ENCODE measurements at regions not wholly inside any gene's neighbourhood (a gene's known extent, or its start where the extent isn't known, plus 50 kb on each side); places are given as distances from the start of the nearest gene placed in this dataset.

DNA sequence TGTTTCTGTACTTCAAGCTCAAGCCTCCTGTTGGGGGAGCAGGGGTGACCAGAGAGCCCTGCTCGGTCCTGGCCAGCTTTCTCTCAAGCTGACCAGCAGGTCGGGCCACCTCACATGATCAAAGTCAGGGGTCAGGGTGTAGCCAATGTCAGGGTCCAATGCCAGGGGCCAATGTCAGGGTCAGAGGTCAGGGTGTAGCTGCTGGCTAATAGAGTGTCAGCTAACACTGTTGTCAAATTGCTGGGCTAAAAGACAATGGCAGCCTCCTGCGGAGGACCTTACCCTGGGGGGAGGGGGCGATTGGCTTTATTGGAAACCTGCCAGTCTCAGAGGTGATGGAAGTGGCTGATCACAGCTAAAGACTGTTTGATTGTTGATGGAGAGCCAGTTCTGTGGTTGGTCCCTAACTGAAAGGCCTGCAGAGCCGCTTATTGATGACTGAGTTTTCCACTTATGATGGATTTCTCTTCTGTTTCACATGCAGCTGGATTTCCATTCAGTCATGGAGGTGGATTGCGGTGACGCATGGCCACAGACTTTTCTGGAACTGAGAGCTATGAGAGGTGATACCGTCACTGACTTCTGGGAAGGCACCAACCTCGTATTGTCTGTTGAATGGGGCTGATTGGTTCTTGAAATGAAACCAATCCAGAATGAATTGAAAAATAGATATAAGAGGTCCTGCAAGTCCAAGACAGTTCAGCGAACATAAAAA, 97.4 kb upstream of the ZFHX3 start:
- DNase-seq: peak; percentile 46
- Histone ChIP-seq H3K4me3 (ENCODE audit: insufficient read depth, low read depth, low read length) (no peak overlapping the region), H3K27me3 (ENCODE audit: control insufficient read depth, insufficient read depth, low read length) (no peaks in the 10 kb centered on the region), H3K36me3 (replicated peaks; ENCODE audit: control insufficient read depth, insufficient read depth, low read length) (no peaks in the 10 kb centered on the region)

GRCh38 chr16:73143576-73144422, 95.9 kb upstream of the ZFHX3 start:
- DNase-seq: no peak
- no peaks in the 10 kb centered on the region for H3K27me3 ChIP-seq (ENCODE audit: control insufficient read depth, insufficient read depth, low read length)
- H3K36me3 ChIP-seq (replicated peaks; ENCODE audit: control insufficient read depth, insufficient read depth, low read length): no peaks in the 10 kb centered on the region
- H3K4me3 ChIP-seq (ENCODE audit: insufficient read depth, low read depth, low read length): no peak overlapping the region

DNA sequence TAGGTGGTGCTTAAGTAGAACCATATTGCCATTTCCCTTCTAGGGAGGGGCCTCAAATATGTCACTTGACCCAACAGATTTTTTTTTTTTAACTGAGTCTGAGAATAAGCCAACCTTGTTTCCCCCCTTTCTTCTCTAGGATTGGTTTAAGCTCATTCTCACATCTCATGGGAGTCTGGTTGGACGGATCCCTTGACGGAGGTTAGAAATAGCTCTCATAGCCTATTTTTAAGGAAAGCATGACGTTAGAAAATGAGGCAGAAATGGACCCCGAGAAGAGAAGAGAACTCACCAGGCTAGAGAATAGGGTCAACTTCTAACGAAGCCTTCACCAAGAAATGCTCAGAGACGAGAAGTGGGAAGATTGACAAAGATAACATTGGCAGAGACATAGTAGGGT, 95.1 kb upstream of the ZFHX3 start:
- H3K4me3 ChIP-seq (ENCODE audit: insufficient read depth, low read depth, low read length): no peak overlapping the region
- H3K36me3 ChIP-seq (replicated peaks; ENCODE audit: control insufficient read depth, insufficient read depth, low read length): no peaks in the 10 kb centered on the region
- DNase-seq: no peak
- H3K27me3 ChIP-seq (ENCODE audit: control insufficient read depth, insufficient read depth, low read length): no peaks in the 10 kb centered on the region

DNA sequence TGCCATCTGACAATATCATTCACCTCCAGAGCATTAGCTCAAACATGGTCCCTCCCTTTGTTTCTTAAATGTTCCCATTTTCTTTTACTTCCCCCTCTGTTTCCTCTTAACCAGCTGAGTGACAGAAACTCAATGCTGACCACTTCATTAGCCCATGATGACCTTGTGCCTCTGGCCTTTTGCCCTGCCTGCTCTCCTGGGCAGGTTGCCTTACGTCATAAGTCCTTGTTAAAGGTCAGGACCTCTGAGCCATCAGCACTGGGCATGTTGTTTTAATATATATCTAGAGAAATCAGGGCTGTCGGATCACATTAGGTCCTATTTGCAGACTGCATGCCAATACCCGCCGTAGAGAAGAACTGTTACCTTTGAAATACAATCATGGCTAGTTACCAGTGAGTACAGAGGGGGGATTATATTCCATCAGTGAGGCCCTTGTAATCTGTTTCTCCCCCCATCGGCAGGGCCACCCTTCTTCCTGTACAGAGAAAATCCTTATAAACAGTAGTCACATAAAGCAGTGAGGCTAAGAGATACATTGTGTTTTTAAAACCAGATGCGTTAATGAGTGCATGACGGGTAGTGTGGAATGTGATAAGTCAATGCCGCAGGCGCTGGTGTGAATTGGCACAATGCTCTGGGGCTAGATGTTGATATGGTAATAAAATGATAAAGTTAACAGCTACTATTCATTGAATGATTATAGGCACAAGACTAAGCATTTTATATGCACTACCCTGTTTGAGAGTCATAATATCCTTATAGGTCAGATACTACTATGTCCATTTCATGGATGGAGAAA, 94.3 kb upstream of the ZFHX3 start:
- no peaks in the 10 kb centered on the region for H3K27me3 ChIP-seq (ENCODE audit: control insufficient read depth, insufficient read depth, low read length)
- no peak for DNase-seq
- no peaks in the 10 kb centered on the region for H3K36me3 ChIP-seq (replicated peaks; ENCODE audit: control insufficient read depth, insufficient read depth, low read length)
- H3K4me3 ChIP-seq (ENCODE audit: insufficient read depth, low read depth, low read length): no peak overlapping the region

DNA sequence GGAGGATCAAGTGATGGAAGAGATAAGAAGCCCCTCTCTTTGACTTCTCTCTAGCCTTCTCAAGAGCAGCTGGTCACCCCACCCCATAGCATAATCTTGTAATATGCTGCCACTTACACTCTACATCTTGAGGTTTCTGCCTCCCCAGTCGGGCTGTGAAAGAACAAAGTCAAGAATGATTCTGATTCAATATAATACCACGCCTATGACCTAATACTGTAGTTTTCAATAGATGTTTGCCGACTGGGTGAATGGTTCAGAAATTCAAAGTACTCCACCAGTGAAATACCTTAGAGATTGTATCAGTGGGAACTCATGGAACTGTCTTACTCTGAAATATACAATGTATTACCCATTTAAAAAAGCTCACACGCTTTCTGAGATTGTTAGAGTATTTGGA, 93.0 kb upstream of the ZFHX3 start:
- Histone ChIP-seq H3K27me3 (ENCODE audit: control insufficient read depth, insufficient read depth, low read length) (no peaks in the 10 kb centered on the region), H3K36me3 (replicated peaks; ENCODE audit: control insufficient read depth, insufficient read depth, low read length) (no peaks in the 10 kb centered on the region), H3K4me3 (ENCODE audit: insufficient read depth, low read depth, low read length) (no peak overlapping the region)
- DNase-seq: no peak

DNA sequence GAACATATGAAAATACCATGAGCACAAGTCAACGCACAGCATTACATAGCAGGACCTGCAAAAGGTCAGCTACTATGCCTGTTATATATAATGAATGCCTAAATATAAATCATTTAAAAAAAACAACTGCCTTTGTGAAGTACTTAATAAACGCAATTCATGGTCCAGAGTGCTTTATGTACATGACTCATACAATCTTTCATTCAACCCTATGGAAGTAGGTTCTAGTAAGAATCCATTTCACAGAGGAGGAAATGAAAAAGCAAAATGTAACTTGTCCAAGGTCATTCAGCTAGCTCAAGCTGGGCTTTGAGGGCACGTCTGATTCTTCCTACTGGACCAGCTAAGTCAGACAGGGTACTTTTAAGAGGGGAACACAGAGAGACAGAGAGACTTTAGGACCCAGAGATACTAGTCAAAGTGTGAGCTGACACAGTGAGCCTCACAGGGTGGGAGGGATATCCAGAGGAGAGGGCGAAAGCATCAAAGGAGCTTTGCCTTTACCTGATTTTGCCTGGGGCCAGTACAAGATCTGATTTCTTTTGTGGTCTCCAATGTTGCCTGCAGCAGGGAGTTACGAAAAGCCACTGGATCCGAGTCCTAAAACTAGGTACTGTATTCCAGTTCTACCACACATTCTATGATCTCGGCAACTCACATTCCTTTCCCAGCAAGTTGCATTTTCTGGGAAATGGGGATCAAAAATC, 83.4 kb upstream of the ZFHX3 start:
- no peaks in the 10 kb centered on the region for H3K36me3 ChIP-seq (replicated peaks; ENCODE audit: control insufficient read depth, insufficient read depth, low read length)
- no peak overlapping the region for H3K4me3 ChIP-seq (ENCODE audit: insufficient read depth, low read depth, low read length)
- no peak for DNase-seq
- no peaks in the 10 kb centered on the region for H3K27me3 ChIP-seq (ENCODE audit: control insufficient read depth, insufficient read depth, low read length)

DNA sequence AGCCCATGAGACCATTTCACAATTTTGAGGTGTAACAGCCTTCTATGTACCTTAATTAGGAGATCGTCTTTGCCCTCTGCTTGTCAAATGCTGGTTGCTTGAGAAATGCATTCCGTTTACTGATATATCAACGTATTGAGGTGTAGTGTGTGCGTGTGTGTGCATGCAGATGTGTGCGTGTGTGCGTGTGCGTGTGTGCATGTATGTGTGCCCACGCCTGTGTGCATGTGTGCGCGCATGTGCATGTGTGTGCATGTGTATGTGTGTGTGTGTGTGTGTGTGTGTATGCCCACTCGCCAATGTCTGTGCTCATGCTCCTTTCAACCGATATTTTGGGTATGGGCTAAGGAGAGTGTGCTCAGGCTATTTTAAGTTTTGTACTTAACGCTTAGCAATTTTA, 81.5 kb upstream of the ZFHX3 start:
- no peaks in the 10 kb centered on the region for H3K27me3 ChIP-seq (ENCODE audit: control insufficient read depth, insufficient read depth, low read length)
- H3K4me3 ChIP-seq (ENCODE audit: insufficient read depth, low read depth, low read length): no peak overlapping the region
- no peaks in the 10 kb centered on the region for H3K36me3 ChIP-seq (replicated peaks; ENCODE audit: control insufficient read depth, insufficient read depth, low read length)
- no peak for DNase-seq

DNA sequence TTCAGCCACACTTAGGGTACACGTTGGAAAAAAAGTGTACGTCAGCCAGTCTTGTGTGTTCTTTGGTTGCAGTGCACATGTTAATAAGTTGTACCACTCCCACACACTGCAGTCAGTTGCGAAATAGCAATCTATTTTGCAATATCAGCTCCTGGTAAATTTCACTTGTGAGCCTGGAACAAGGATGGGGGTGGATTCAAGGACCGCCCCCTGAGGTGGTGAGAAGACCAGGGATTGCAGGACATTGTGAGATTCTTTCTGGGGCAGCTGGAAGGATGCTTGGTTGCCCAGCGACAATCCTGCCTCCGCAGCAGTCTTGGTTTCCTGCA, 78.6 kb upstream of the ZFHX3 start:
- Histone ChIP-seq H3K36me3 (replicated peaks; ENCODE audit: control insufficient read depth, insufficient read depth, low read length) (no peaks in the 10 kb centered on the region), H3K4me3 (ENCODE audit: insufficient read depth, low read depth, low read length) (no peak overlapping the region), H3K27me3 (ENCODE audit: control insufficient read depth, insufficient read depth, low read length) (no peaks in the 10 kb centered on the region)
- DNase-seq: no peak

DNA sequence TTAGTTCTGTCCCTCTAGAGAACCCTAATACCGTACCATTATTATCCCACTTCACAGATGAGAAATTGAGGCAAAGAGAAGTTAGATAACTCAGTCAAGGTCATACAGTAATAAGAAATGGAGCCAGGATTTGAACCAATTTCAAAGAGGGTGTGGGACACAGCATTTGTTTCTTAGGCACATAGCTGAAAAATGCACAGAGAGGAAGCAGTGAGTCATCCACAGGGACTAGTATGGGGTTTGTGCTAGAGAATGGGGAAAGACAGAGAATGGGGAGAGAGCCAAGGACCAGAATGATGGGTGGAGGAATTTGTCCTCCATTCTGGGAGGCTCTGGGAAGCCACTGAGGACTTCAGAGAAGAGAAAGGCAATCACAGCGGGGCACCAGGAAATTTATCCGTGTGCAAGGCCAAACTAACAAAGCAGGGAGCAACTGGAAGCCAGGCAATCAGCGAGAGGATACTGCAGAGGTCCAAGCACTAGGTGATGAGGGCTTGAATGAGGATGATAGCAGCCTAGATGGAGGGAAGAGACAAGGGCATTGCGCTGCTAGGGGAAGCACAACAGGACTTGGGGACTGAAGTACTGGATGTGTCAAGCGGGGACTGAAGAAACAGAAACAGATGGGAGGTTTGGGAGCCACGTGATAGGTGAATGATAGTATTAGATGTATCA, 78.1 kb upstream of the ZFHX3 start:
- Histone ChIP-seq H3K4me3 (ENCODE audit: insufficient read depth, low read depth, low read length) (no peak overlapping the region), H3K27me3 (ENCODE audit: control insufficient read depth, insufficient read depth, low read length) (no peaks in the 10 kb centered on the region), H3K36me3 (replicated peaks; ENCODE audit: control insufficient read depth, insufficient read depth, low read length) (no peaks in the 10 kb centered on the region)
- DNase-seq: no peak

DNA sequence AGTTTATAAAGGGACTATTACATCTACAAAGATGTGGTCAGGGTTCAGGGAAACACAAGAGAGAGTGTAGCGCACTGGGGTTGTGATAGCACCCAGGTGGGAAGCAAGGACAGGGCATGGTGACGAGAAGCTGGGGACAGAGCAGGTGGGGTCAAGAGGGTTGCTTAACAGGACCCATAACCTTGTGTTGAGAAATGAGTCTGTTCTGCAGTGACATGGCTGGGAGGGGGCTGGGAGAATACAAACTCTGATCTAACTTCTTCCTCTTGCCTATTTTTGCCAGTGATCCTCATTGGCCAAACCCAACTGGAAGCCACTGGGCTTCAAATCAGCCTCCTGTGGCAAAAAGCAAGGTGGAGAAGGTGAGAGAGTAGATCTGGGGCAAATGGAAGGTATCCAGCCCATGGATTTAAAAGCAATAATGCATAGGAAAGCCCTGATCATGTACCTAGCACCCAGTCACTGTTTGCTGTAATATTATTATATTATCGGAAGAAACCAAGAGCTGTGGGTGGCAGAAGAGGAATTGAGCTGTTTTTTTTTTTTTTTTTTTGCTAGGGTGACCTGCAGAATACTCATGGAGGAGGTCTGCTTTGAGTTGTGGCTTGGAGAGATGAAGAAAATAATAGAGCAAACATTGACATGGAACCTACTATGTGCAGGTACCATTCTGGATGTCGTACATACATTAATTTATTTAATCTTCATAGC, 76.9 kb upstream of the ZFHX3 start:
- Histone ChIP-seq H3K36me3 (replicated peaks; ENCODE audit: control insufficient read depth, insufficient read depth, low read length) (no peaks in the 10 kb centered on the region), H3K4me3 (ENCODE audit: insufficient read depth, low read depth, low read length) (no peak overlapping the region)
- DNase-seq: no peak

GRCh38 chr16:73124097-73124652, 76.2 kb upstream of the ZFHX3 start:
- Histone ChIP-seq H3K4me3 (ENCODE audit: insufficient read depth, low read depth, low read length) (no peak overlapping the region), H3K36me3 (replicated peaks; ENCODE audit: control insufficient read depth, insufficient read depth, low read length) (no peaks in the 10 kb centered on the region), H3K27me3 (ENCODE audit: control insufficient read depth, insufficient read depth, low read length) (no peaks in the 10 kb centered on the region)
- no peak for DNase-seq

More for the DNA sequence above, 76.9 kb upstream of the ZFHX3 start:
- H3K27me3 ChIP-seq (ENCODE audit: control insufficient read depth, insufficient read depth, low read length): no peaks in the 10 kb centered on the region

DNA sequence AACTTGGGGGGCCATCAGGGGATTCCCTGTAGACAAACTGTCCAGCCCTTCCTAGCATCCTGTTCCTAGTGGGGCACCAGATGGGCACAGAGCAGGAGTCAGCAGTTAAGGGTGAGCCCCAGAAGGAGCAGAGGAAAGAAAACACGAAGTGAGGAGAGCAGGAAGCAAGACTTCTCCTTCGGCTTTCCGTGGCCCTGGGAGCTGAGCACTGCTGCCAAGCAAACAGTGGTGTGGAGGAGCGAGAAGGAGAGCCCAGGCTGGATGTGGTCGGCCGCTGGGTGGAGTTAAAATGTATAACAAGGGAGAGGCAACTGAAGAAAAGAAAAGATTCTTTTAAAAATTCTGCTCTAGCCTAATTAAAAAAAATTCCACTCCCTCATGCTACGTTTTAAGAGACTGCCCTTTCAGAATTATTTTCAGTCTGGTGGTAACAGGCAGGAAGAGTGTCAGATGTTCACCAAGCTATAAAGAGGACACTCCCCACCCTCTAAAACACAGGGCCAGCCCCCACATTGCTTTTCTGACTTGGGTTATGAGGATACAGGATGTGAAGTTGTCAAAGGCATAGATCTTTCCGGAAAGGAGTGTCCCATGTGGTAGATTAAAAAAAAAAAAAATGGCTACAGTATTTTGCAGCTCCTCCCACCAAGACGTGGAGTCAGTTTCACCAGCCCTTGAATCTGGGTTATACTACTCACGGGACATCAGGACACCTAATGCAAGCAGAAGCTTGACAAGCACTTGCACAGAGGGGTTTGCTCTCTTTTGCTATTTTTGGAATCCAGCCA, 74.9 kb upstream of the ZFHX3 start:
- DNase-seq: no peak
- Histone ChIP-seq H3K4me3 (ENCODE audit: insufficient read depth, low read depth, low read length) (no peak overlapping the region), H3K27me3 (ENCODE audit: control insufficient read depth, insufficient read depth, low read length) (no peaks in the 10 kb centered on the region), H3K36me3 (replicated peaks; ENCODE audit: control insufficient read depth, insufficient read depth, low read length) (no peaks in the 10 kb centered on the region)

DNA sequence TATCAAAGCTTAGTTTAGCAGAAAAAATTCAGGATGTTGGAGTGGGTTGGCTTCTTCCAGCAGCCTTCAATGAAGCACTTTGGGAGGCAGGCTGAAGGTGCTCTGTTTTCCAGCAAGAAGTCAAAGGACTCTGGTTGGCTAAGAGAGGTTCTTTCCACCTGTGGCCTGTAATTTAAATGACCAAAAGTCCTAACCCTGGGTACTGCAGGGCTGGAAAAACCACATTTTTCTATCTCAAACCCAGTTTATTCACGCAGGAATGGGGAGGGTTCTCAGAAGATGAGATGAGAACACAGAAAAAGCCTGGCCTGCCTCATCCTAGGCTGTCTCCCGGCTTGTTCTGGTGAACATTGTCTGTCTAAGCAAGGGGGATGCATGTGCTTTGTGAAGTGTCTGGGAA, 68.6 kb upstream of the ZFHX3 start:
- Histone ChIP-seq H3K4me3 (ENCODE audit: insufficient read depth, low read depth, low read length) (no peak overlapping the region), H3K27me3 (ENCODE audit: control insufficient read depth, insufficient read depth, low read length) (no peaks in the 10 kb centered on the region), H3K36me3 (replicated peaks; ENCODE audit: control insufficient read depth, insufficient read depth, low read length) (no peaks in the 10 kb centered on the region)
- DNase-seq: no peak

All from H7 (cell line).